ENCODE measurements at regions not wholly inside any gene's neighbourhood (a gene's known extent, or its start where the extent isn't known, plus 50 kb on each side); places are given as distances from the start of the nearest gene placed in this dataset.

DNA sequence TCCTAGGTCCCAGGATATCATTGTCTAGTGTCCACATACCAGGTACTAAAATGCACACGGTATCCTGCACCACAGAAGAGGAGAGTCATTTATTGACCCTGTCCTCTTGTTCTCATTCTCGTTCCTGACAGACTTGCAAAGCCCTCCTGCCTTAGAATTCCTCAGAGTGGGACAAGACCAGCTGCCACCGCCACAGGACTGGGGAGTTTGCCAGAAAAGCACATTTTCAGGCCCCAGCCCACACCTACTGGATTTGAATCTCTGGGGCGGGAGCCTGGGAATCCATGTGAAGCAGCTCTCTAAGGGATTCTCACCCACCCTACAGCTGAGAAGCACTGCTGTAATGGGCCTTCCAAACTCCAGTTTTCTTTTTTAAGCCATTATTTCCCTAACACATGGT lies 68.0 kb upstream of the FANCC start:
- no peak for TF ChIP-seq ZNF384 (IDR thresholded peaks at IDR 0.05)
- no peak for TF ChIP-seq SUZ12 (IDR thresholded peaks at IDR 0.05)
- no peak for TF ChIP-seq BHLHE40 (IDR thresholded peaks at IDR 0.05; ENCODE audit: borderline replicate concordance)
- TF ChIP-seq FOXK2 (IDR thresholded peaks at IDR 0.05), result no peak
- TF ChIP-seq PKNOX1 (IDR thresholded peaks at IDR 0.05), result no peak
